Colon (tissue), 2 donors: ENCODE measurements at regions not wholly inside any gene's neighbourhood (a gene's known extent, or its start where the extent isn't known, plus 50 kb on each side); places are given as distances from the start of the nearest gene placed in this dataset.

ENCODE experiments used
- FAIRE-seq: peaks from 2 replicates; lab custom pipeline; 2012; peaks lifted over from hg19 to GRCh38; lab: Jason Lieb, UNC
- donor health status: control.
- donor health status: control.

DNA sequence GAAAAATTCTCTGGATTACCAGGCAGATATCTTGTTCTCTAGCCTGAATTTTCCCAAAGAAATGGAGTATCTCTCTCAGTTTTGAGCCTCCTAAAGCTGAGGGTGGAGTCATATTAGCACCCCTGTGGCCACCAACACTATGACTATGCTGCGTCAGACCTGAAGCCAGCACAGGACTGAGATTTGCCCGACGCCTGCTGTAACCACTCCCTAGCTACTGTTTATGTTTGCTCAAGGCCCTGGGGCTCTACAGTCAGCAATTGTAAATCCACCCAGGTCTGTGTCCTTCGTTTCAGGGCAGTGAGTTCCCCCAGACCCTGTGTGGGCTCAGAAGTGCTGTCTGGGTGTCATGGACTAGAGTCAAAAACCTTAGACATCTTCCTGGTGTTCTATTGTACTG, 61.4 kb downstream of the ZXDA start:
- FAIRE-seq: no peak

DNA sequence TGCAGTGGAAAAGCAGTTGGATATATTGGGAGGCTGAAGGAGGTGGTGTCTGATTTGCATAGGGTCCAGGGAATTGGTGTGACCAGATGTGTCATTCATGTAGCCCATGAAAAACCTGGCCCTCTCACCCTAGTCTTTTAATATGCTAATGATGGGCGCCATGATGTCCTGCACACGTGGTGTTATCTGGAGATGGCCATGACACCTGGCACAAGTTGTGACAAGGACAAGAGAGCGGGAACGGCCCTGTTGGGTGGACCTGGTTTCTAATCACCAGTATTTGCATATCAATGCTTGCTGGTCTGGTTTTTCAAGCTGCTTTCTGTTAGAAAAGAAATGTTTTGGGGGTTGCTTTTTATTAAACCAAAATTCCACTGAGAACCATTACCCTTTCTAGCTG, 87.4 kb downstream of the ZXDA start:
- no peak for FAIRE-seq

GRCh38 chrX:57822398-57822797, 87.9 kb downstream of the ZXDA start:
- FAIRE-seq: no peak

- FAIRE-seq: peak; percentile 62
These were observed 88.4 kb downstream of the ZXDA start for GRCh38 chrX:57821703-57822387.

DNA sequence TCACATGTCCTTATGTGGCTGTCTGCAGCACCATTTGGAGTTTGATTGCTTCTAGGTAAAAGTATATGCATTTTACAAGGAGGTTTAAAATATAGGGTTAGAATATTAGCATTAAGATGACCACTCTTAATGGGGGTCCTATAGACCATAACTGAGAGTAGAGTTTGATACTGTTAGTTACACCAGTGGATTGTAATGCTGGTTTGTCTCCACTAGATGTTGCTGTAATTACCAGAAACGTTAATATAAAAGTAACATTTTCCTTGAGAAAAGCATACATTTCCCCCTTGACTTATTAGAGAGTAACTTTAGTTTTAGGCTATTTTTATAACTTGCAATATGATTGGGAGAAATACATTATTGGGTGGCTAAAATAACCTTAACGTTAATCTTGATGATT, 93.0 kb downstream of the ZXDA start:
- FAIRE-seq: no peak

- FAIRE-seq: no peak
These were observed 92.6 kb upstream of the NLRP2B start for GRCh38 chrX:57772637-57773036.

DNA sequence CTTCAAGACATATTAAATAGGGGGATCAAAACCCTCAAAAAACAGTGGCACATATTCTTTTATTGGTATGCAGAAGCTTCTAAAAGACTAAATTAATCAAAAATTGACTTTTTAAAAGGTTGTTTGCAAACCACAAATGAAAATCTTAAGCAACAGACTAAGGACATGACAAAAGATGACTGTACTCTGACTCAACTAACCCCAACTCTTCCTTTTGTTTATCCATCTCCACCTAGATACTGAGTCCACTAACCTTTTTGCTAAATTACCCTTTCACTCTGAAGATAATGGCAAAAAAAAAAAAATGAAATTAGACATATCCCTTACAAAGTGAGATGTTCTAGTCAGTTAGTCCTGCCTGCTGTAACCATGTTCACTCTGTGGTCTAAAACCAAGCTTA, 91.6 kb upstream of the NLRP2B start:
- FAIRE-seq: no peak

GRCh38 chrX:57752866-57753265, 72.8 kb upstream of the NLRP2B start:
- FAIRE-seq: no peak

- no peak for FAIRE-seq
These were observed 61.0 kb upstream of the NLRP2B start for GRCh38 chrX:57741107-57741506.

DNA sequence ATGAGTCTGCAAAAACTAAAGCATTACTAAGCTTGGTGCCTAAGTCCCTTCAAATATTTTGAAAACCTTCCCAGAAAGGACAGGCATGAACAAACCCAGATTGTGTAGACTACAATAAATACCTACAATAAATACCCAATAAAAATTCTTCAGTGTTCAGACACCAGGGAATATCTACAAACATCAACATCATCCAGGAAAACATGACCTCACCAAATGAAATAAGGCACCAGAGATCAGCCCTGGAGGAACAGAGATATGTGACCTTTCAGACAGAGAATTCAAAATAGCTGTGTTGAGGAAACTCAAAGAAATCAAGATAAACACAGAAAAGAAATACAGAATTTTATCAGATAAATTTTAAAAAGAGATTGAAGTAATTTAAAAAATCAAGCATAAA, 57.8 kb upstream of the NLRP2B start:
- FAIRE-seq: no peak
